Amniotic stem cell (primary cell): ENCODE measurements at regions not wholly inside any gene's neighbourhood (a gene's known extent, or its start where the extent isn't known, plus 50 kb on each side); places are given as distances from the start of the nearest gene placed in this dataset.

Experiments
- DNase-seq: peaks from one replicate; lab custom pipeline; 2025; lab: John Stamatoyannopoulos, UW

DNA sequence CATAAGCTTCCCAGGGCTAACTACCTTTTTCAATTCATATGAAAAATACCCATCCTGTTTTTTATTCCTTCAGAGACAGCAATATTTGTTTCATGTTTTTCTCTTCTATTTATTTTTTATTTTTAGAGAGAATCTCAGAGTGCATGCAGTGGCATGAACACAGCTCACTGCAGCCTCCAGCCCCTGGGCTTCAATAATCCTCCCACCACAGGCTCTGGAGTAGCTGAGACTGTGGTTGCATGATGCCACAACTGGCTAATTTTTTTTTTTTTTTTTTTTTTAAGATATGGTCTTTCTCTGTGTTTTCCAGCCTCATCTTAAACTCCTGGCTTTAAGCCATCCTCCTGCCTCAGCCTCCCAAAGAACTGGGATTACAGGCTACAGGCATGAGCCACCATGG lies 296.7 kb upstream of the AKR1E2 start:
- no peak for DNase-seq

DNA sequence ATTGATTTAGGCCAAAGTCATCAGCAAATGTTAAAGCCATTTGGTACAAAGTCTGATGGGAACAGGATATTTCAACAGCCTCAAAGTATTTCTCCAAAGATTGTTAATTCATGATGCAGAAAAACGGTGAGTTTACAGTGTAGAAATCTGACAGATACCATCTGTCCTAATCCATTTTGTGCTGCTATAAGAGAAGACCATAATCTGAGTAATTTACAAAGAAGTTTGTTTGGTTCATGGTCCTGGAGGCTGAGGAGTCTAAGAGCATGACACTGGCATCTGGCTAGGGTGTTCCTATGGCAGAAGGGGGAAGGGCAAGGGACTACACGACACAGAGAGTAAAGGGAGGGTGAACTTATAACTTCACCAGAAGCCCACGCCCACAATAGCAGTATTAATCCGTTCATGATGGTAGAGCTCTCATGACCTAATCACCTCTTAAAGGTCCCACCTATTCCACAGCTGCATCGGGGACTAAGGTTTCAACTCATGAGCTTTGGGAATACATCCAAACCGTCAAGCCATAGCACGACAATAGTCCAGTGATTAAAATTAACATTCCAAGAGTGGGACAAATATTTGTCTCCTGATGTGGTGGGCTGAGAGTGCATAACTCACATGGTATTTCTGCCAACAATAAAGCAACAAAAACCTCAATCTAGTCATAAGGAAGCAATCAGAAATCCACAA lies 298.6 kb upstream of the AKR1E2 start:
- DNase-seq, result no peak

DNA sequence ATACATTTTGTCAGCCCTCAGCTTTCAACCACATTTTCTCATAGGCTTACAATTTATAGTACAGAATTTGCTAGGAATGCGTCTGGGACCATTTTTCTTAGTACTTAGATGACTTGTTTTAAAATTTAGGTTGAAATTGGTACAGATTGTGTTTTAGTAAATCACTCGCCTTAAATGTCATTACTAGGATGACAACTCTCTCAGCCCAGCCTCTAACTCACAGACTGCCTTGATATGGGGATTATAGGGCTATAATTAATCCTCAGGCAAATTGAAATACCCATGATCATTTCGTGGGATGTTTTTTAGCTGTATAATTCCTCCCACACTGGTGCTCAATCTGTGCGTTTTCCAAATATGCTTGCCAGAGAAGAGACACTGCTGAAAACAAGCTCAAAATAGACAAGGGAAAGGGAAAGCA lies 299.7 kb upstream of the AKR1E2 start:
- no peak for DNase-seq

DNA sequence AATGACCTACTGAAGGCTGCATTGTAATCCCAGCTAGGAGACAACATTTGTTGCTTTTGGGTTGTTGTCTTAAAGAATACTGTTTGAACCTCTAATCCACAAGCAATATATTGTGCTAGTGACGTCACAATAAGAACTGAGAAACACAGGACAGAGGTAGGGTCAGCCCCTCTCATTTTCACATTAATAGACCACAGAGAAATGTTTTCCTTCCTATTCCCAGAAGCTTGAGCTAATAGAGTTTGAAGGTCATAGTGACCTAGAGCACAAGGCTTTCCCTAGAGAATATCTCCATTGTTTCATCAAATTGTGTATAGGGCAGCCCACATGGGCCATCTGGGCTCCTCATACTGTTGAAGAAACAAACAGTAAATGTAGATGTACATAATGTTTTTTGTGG lies 300.9 kb upstream of the AKR1E2 start:
- no peak for DNase-seq

DNA sequence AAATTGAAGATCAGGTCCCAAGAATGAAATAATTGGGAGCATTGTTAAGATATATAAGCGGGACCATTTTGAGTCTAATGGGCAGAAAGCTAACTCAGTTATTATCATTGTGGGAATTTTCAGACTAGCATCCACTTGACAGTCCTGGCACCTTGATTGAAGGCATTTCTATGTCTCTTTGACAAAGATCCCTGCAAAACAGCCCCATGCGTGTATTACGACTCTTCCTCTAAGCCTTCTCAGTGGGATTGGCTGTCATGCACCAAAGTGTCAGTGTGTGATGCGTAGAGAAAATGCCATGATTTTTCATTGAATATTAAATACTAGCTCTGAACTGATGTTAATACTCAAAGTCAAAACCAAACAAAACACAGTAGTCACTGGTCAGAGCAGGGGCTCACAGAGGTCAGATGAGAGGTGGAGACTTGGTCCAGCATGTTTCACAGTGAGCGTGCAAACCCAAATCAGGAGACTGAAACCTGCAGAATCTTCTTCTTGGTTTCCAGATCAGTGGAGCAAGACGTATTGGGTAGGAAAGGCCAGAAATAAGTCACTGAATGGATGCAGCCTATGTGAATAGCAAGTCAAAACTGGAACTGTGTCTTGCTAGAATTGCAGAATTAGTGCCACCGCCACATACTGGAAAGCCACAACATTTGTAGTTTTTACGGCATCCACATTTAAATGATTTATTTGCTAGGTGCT lies 303.6 kb upstream of the AKR1E2 start:
- DNase-seq, result no peak

DNA sequence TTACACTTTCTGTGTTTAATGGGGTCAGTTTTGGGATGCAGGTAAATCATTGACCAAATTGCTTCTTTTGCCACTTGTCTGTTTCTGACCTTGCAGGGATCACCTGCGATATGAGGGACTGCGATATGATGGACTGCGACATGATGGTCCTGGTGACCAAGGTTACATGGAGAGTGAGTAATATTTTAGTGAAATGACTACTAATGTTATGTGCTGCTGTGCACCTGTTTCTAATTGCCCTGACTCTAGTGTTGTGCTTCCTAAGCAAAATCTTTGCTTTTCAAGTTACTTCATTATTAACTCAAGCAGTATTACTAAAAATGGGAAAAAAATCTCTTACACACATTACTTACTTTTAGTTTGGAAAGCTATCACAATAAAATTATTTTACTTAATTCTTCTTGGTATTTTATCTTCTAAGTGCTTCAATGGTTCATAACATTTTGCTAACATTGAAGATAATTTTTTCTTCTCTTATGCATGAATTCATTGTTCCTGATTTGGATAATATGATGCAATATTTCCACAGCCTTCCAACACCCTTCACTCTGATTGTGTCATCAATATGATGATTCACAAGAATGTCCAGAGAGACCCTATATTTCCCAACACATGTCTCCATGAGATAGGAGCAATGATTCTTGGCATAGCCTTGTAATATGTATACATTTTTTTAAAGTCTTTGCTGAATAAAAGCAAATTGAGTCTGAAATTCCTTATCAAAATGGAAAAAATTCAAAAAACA lies 306.2 kb upstream of the AKR1E2 start:
- DNase-seq, result peak; percentile 28

DNA sequence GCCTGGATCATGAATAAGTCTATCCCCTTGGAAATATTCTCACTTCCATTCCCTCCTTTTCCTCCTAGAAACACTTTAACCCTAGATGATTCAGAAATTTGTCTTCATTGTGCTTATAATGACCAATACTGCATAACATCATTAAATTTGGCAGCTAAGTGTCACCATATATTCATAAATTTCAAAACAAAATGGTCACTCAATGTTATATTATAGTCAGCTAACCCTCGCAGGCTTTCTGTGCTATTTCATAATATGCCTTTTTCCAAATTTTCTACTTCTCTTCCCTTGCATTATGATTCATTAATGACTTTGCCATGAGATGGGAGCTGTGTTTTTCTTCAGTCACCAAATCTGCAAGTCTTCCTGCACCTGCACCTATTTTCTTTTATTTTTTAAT lies 308.3 kb upstream of the AKR1E2 start:
- DNase-seq, result no peak

DNA sequence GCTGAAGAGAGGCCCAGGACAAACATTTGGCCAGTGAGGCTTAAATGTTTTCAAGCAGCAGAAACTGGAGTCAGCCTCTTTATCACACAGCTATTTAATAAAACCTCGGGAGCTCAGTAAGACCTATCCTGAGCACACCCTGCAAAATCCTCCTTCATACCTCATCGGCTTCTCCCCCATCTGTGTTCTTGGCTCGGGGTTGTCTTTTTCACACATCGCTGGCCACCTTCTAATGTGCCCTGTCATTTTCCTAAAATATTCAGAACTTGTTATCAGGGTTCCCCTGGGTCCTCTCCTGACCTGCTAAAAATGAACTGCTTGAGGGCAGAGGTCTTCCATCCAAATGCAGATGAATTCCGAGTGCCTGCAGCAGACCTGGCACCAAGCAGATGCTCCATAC lies 310.3 kb upstream of the AKR1E2 start:
- no peak for DNase-seq

DNA sequence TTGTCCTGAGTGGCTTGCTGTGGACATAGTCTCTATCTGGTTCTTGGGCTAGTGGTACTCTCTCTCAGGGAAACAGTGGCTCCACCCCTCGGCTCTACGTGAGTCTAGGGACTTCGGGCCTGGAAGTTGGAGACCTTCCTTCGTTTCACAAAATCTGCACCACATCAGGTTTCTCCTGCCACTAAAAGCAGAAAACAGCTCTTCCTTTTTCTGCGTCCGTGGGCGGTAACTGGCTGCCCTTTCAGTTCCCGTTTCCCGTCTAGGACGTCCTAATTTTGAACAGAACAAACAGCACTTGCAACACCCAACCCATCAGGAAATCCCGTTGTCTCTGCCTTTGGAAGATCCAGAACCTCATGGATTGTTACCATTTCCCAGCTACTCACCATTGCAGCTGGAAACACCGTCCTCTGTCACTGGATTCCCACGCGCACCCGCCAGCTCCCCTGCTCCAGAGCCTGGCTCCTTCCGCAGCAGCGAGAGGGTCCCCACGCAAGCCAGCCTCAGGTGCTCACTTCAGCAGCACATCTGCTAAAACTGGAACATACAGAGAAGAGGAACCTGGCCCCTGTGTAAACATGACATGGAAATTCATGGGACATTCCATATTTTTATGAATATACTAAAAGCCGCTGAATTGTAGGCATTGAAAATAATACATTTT lies 311.4 kb upstream of the AKR1E2 start:
- DNase-seq, result no peak

DNA sequence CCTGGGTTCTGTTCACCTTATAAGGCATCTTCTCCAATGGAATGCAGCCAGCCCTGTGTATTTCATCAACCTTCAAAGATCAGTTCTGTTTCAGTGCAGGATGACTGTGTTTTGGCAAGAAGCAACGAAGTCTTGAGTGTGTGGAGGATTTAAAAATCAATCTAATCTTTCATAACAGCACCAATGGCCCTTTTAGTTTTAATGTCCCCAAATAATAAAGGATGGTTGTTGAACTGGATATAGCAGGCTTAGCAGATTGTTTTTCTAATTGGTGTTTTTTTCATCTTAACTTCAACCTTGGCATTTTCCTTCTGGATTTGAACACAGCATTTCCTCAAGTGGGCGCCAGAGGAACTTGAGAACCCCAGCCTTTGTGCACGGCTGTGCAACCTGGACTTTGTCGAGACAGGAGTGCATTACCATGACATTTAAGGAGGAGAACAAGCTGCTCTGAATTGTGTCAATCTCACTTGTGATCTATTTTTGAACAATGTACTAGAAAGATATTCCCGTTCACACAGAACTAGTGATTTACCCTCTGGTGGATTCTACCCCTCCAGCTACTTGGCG lies 313.3 kb upstream of the AKR1E2 start:
- no peak for DNase-seq

DNA sequence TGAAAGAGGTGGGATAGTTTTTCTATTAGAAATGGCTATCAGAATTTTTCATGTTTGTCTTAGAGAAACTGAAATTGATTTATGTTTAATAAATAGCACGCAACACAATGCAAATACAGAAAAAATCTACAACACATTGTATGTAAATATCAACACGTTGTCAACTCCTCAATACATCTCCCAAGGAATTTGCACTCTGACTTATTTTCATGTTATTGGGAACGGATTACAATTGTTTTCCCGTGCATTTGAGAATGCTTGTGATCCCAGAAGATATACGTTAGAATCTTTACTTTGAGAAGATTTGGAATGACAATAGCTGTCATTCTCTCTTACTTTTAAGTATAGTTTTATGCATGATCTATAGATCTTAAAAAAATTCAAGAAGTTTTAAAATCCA lies 313.8 kb upstream of the AKR1E2 start:
- no peak for DNase-seq

DNA sequence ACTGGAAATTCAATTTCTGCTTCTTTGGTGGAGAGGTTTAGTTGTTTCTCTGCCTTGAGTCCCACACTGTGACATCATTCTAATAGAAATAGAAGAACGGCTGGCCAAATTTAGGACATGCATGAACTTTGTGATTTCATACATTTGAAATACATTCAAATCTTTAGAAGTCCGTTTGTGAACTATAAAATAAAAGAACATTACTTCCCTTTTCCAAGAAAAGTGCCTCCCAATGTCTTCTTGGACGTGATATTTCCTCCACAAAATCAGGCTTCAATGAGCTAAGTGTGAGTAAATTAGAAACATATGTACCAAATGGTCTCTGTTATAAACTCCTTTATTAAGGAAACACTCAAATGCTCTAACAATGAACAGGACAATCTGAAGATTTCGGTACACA lies 314.5 kb upstream of the AKR1E2 start:
- no peak for DNase-seq

DNA sequence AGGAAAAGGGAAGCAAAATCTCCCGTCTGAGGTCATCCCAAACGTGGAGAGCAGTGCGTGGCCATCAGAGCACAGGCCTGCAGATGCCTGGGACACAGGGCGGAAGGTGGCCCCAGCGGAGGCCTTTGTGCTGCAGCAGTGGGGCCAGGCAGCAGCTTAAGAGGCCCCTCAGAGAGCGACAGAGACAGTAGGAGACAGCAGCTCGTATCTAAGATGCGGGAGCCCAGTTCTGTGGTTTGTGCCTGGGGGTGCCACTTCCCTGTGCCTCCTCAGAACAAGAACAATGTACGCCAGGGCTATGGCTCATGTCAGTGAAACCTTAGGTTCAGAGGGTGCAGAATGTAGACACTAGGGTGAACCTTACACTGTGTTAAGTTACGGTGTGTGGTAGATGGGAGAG lies 316.6 kb upstream of the AKR1E2 start:
- no peak for DNase-seq

DNA sequence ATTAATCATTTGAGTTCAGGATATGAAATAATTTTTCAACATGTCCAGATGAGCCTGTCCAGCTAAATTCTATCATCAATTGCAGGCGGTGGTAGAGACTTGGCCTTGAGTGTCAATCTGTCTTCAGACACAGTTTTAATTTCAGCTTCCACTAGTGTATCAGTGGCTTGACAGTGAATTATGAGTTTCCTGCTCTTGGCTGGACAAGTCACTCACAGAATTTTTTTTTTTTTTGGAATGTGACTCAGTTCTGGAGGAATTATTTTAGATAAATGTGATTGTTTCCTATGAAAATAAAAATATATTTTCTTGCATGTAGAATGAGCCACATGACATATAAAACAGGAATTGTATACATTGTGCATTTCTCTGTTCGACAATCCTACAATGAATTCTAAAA lies 319.9 kb upstream of the AKR1E2 start:
- DNase-seq, result no peak

DNA sequence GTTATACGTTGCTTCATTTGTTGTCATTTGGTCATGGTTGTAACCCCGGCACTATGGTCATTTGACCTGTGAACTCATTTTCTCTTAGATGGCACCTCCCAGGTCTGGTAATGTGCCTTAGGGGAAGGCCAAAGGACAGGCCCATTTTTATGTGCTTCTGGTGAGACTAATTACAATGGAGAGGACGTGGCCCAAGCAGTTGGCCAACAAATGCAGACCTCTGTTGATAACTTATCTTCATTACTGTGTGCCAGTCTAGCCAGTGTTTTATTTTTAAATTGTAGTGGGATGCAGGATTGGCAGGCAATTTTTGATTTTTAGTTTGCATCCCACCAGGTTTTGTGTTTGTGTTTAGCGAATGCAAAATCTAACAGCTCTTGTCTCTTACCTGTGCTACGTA lies 321.5 kb upstream of the AKR1E2 start:
- no peak for DNase-seq

DNA sequence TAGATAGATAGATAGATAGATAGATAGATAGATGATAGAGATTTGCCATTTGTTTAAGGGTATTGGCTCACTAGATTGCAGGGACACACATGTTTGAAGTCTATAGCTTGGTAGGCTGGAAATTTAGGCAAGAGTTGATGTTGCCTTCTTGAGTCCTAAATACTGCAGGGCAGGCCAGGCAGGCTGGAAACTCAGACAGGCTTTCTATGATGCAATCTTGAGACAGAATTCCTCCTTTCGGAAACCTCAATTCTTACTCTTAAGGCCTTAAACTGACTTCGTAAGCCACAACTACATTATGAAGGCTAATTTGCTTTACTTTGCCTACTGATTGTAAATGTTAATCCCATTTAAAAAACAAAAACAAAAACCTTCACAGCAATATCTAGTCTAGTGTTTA lies 322.9 kb upstream of the AKR1E2 start:
- no peak for DNase-seq

DNA sequence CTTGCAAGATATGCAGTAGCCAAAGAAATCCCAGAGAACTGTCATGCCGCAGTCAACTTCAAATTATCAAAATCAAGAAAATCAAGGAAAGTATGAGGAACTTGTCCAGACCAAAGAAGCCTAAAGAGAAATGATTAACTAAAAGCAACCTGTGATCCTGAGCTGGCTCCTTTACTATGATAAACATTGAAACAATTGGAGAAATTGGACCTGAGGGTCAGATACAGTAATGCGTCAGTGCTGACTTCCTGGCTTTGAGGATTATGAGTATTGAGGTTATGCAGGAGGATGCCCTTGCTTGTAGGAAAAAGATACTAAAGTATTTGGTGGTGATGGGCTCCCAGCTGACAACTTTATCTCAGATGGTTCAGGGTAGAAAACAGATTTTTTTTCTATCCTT lies 324.7 kb upstream of the AKR1E2 start:
- DNase-seq, result no peak

DNA sequence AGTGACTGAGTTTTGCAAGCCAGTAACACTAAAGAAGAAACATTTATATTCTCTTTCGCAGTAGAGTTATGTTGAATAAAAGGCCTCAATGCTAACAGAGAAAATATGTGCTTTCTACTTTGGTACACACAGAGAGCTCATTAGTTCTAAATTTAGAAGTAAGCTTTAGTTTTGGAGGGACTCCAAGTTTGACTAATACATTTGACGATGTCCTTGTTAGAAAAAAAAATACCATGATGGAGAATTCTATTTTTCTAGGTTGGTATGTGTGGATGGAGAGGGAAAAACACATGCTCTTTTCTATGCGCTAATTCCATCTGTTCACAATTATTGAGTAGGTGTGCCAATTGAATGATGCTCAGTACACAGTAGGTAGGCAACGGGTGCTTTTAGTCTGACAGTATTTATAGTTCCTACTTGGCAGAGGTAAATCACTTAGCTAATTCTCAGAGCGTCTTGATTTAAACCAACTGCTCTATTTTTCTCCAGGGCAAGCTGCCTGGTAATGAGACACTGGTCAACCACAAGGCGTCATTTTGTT lies 327.2 kb upstream of the AKR1E2 start:
- peak; percentile 80 for DNase-seq

DNA sequence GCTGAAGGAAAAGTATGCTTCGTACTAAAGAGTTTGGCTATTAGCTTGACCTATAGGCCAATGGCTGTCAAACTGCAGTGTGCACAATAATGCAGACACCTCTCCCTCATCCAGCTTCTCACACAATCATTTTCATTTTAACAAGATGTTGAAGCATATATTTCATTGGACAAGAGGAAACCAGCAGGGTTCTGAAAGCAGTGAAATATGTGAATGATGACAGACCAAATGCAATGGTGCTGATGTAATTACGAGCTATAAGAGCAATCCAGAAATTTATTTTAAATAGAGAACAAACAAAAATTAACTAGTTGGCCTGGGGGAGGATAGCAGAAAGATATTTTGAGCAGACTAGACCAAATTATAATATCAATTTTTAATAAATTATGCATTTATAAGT lies 331.5 kb upstream of the AKR1E2 start:
- no peak for DNase-seq

DNA sequence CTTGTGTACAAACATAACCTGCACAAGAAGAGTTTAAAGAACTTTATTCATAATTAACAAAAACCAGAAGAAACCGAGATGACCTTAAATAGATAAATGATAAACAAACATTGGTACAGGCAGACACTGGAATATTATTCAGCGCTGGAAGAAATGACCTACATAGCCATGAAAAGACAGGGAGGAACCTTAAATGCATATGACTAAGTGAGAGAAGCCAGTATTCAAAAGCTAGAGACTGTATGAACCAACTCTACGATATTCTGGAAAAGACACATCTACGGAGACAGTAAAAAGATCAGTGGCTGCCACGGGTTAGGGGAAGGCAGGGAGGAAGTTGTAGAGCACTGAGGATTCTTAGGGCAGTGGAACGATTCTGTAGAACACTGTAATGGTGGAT lies 333.8 kb upstream of the AKR1E2 start:
- no peak for DNase-seq

DNA sequence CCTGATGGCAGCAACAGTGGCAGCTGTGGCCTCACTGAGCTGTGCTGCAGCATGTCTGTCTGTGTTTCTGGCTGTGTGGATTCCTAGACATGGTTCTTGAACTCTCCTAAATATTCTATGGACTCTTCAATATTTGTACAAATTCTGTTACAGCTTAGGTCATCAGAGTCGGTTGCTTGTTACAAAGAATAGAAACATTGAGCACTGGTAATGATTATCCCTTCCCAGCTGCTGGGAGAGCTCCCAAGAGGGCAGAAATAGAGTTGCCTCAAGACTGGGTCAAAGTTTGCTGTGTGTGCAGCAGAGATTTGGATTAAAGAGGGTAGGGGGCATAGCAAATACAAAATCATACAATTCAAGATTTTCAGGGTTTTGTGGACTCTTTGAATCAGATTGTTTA lies 337.1 kb upstream of the AKR1E2 start:
- no peak for DNase-seq

DNA sequence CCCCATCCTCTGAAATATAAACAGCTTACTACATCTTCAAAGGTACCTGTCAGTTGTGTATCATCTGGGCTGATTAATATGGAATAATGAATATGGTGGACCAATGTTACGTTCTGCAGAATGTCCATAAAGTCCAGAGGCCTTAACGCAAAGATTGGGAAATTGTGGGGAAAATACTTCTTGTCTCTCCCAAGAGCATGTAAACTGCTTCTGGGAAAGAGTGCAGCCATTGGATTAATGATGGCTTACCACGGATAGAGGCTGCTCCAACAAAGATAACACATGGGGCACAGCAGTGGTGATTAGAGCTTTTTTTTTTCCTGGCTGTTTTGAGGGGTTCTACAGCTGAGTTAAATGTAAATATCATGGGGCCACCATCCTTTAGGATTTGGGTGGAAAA lies 340.4 kb upstream of the AKR1E2 start:
- no peak for DNase-seq
